Central memory CD8-positive, alpha-beta T cell (primary cell): ENCODE measurements at regions not wholly inside any gene's neighbourhood (a gene's known extent, or its start where the extent isn't known, plus 50 kb on each side); places are given as distances from the start of the nearest gene placed in this dataset.
"Not testable (repeated sequence)": the region's sequence is repeated elsewhere in the genome, so short reads cannot be mapped to it uniquely, and the experiment has no call there.

Experiments
- ATAC-seq: fragments of 150-1000 bp; cut with Tn5 transposase; replicated peaks from 2 replicates; pipeline ENCODE4 v1.10.0; 2022; ENCODE audit warnings: mild to moderate bottlenecking, moderate FRiP score, moderate number of reproducible peaks; ENCODE audit not compliant: poor library complexity, severe bottlenecking; ENCODE audit errors: extremely low read depth
- DNase-seq, 2 donors: peaks; one replicate each; pipeline ENCODE4 v3.0.0; 2021; ENCODE audit warnings: low spot score in 2 of 2
- H3K27ac Mint-ChIP-seq: one replicate; pipeline ENCODE4 v1.8.0; 2022; ENCODE audit warnings: low read depth, mild to moderate bottlenecking, moderate library complexity, mixed read lengths
- H3K27me3 Mint-ChIP-seq: one replicate; pipeline ENCODE4 v1.8.0; 2022; ENCODE audit warnings: mixed read lengths
- H3K36me3 Mint-ChIP-seq: one replicate; pipeline ENCODE4 v1.8.0; 2022; ENCODE audit warnings: mild to moderate bottlenecking, moderate library complexity, mixed read lengths; ENCODE audit not compliant: insufficient read depth
- H3K4me1 Mint-ChIP-seq: one replicate; pipeline ENCODE4 v1.8.0; 2022; ENCODE audit warnings: mixed read lengths
- H3K4me3 Mint-ChIP-seq: one replicate; pipeline ENCODE4 v1.8.0; 2022; ENCODE audit warnings: mild to moderate bottlenecking, moderate library complexity, mixed read lengths
- H3K9me3 Mint-ChIP-seq: one replicate; pipeline ENCODE4 v1.8.0; 2022; ENCODE audit warnings: mixed read lengths

- DNase-seq = no peak
- no peaks in the 10 kb centered on the region for H3K4me1 Mint-ChIP-seq
- H3K36me3 Mint-ChIP-seq = no peaks in the 10 kb centered on the region
- H3K27me3 Mint-ChIP-seq = no peaks in the 10 kb centered on the region
- H3K27ac Mint-ChIP-seq = no peak overlapping the region
- H3K4me3 Mint-ChIP-seq = no peak overlapping the region
- H3K9me3 Mint-ChIP-seq = peaks cover 22% of the 10 kb centered on the region
- ATAC-seq = no peak
These were observed 120.8 kb upstream of the CXXC4 start for GRCh38 chr4:104615496-104615895.

DNA sequence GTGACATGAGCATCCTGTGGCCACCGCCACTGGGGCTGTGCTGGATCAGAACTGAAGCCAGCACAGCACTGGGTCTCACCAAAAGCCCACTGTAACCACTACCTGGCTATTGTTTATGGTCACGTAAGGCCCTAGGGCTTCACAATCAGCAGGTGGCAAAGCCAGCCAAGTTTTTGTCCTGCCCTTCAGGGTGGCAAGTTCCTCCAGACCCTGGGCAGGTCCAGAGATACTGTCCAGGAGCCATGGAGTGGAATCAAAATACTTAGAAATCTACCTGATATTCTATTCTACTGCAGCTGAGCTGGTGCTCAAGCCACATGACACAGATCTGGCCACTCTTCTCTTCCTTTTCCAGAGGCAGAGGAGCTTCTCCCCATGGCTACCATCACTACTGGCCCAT, 121.2 kb upstream of the CXXC4 start:
- Mint-ChIP-seq H3K4me1 (no peaks in the 10 kb centered on the region), H3K9me3 (peaks cover 22% of the 10 kb centered on the region), H3K4me3 (no peak overlapping the region), H3K27ac (no peak overlapping the region), H3K36me3 (no peaks in the 10 kb centered on the region), H3K27me3 (no peaks in the 10 kb centered on the region)
- ATAC-seq (no peak), DNase-seq (no peak)

DNA sequence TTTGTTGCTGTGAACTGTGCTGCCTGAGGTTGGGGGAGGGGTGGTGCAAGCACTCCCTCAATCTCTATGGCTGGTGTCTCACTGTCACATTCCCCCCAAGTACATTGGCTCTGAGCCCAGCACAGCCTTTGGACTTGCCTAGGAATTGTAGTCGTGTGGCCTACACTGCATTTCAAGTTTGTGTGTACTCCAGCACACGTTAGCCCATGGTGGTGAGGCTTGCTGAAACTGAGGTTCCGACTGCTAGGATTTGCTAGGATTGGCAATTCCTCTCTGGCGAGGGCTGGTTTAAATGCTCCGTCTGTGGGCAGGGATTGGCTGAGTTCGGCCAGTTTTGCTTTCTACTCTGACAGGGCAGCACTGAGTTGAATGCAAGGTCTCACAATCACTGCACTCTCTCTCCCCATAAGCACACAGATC, 121.7 kb upstream of the CXXC4 start:
- peaks cover 22% of the 10 kb centered on the region for H3K9me3 Mint-ChIP-seq
- H3K4me1 Mint-ChIP-seq = no peaks in the 10 kb centered on the region
- no peaks in the 10 kb centered on the region for H3K36me3 Mint-ChIP-seq
- no peak overlapping the region for H3K4me3 Mint-ChIP-seq
- ATAC-seq (no peak), DNase-seq (no peak)
- no peaks in the 10 kb centered on the region for H3K27me3 Mint-ChIP-seq
- H3K27ac Mint-ChIP-seq = no peak overlapping the region

- no peak for ATAC-seq
- DNase-seq = no peak
- Mint-ChIP-seq H3K4me3 (no peak overlapping the region), H3K9me3 (peaks cover 6% of the 10 kb centered on the region), H3K4me1 (no peaks in the 10 kb centered on the region), H3K27me3 (no peaks in the 10 kb centered on the region), H3K36me3 (peaks cover 1% of the 10 kb centered on the region), H3K27ac (no peak overlapping the region)
These were observed 131.0 kb upstream of the CXXC4 start for GRCh38 chr4:104625706-104626105.

DNA sequence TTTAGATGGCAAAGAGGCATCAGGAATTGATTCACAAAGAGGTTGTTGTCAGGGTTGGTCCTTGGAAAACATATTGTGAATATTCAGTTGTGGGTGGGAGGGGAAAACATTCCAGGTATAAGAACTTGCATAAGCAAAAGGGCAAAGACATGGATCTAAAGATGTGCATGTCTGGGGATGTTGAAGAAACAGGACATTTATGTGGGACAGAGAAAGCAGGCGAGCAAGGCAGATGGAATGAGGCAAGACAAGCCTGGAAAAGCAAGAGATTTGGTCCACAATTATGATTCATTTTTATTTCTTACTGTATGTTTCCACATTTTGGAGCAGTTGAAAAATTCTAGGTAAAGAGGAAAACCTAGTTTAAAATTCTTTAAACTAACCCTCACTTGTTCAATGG, 134.9 kb upstream of the CXXC4 start:
- H3K4me3 Mint-ChIP-seq = no peak overlapping the region
- H3K4me1 Mint-ChIP-seq = no peaks in the 10 kb centered on the region
- no peak for DNase-seq
- no peaks in the 10 kb centered on the region for H3K9me3 Mint-ChIP-seq
- H3K27me3 Mint-ChIP-seq = no peaks in the 10 kb centered on the region
- ATAC-seq = no peak
- no peak overlapping the region for H3K27ac Mint-ChIP-seq
- H3K36me3 Mint-ChIP-seq = peaks cover 1% of the 10 kb centered on the region

DNA sequence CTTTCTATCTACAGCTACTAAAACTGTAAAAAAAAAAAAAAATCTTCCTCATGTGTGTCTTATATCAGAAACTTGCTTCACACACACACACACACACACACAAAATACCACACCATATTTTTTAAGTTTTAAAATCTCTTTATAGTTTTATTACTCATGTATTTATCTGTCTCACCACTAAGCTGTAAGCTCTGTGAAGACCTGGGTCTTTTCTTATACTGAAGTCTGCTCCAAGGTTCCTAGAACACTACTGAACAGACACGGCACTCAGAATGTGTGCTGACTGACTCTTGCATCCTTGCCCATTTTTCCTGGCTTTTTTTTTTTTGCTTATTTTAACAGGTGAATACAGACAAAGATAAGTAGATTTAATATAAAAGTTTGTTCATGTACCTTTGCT, 135.6 kb upstream of the CXXC4 start:
- no peak for ATAC-seq
- Mint-ChIP-seq H3K27ac (no peak overlapping the region), H3K4me3 (no peak overlapping the region), H3K36me3 (peaks cover 1% of the 10 kb centered on the region), H3K9me3 (no peaks in the 10 kb centered on the region), H3K4me1 (no peaks in the 10 kb centered on the region), H3K27me3 (no peaks in the 10 kb centered on the region)
- DNase-seq = no peak

DNA sequence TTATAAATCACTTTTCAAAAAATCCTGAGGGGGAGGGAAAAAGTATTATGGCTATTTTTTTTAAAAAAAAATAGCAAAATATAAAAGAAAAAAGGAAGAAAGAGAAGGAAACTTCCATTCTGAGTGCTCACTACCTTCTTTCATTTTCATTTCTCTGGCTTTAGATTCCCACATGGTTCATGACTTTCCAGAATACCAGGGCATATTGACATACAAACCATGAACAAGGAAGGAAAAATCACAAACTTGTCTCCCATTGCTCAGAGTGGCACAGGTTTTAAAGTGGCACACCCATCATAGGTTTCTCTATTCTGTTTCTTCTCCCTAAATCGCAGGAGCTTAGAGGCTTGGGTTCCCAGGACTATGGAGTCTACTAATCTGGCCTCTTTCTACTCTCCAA, 136.3 kb upstream of the CXXC4 start:
- Mint-ChIP-seq H3K36me3 (peaks cover 1% of the 10 kb centered on the region), H3K27ac (no peak overlapping the region), H3K27me3 (no peaks in the 10 kb centered on the region), H3K4me3 (no peak overlapping the region), H3K9me3 (no peaks in the 10 kb centered on the region), H3K4me1 (no peaks in the 10 kb centered on the region)
- DNase-seq (no peak), ATAC-seq (no peak)

GRCh38 chr4:104641418-104641817, 146.7 kb upstream of the CXXC4 start:
- no peaks in the 10 kb centered on the region for H3K4me1 Mint-ChIP-seq
- H3K27me3 Mint-ChIP-seq = no peaks in the 10 kb centered on the region
- no peak for DNase-seq
- no peaks in the 10 kb centered on the region for H3K36me3 Mint-ChIP-seq
- peaks cover 7% of the 10 kb centered on the region for H3K9me3 Mint-ChIP-seq
- no peak for ATAC-seq
- no peak overlapping the region for H3K4me3 Mint-ChIP-seq
- no peak overlapping the region for H3K27ac Mint-ChIP-seq

DNA sequence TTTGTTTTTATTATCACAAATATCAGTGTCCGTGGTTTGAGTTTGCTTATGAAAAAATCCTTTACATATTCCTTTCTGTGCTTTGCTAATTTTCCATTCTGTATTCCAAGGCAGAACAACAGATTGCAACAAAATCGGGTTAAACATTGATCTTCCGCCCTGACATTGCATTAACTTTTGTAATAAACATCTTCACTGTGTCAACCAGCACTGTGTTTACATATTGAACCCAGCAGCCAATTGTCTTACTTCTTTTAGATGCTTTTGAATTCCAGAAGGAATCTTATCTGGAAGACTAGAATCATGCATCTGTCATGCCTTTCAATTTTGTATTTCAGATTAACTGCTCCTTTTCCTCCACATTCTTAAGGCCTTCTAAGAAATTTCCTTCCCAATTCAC, 147.8 kb upstream of the CXXC4 start:
- peaks cover 8% of the 10 kb centered on the region for H3K9me3 Mint-ChIP-seq

GRCh38 chr4:104643805-104644204, 149.1 kb upstream of the CXXC4 start:
- Mint-ChIP-seq H3K9me3 (peaks cover 7% of the 10 kb centered on the region), H3K4me3 (no peak overlapping the region), H3K4me1 (no peaks in the 10 kb centered on the region), H3K27me3 (no peaks in the 10 kb centered on the region), H3K36me3 (no peaks in the 10 kb centered on the region), H3K27ac (no peak overlapping the region)
- DNase-seq (no peak), ATAC-seq (no peak)

More for the DNA sequence above, 147.8 kb upstream of the CXXC4 start:
- H3K36me3 Mint-ChIP-seq = no peaks in the 10 kb centered on the region
- H3K4me3 Mint-ChIP-seq = no peak overlapping the region
- DNase-seq (no peak), ATAC-seq (no peak)
- H3K27ac Mint-ChIP-seq = no peak overlapping the region
- no peaks in the 10 kb centered on the region for H3K27me3 Mint-ChIP-seq
- H3K4me1 Mint-ChIP-seq = no peaks in the 10 kb centered on the region

DNA sequence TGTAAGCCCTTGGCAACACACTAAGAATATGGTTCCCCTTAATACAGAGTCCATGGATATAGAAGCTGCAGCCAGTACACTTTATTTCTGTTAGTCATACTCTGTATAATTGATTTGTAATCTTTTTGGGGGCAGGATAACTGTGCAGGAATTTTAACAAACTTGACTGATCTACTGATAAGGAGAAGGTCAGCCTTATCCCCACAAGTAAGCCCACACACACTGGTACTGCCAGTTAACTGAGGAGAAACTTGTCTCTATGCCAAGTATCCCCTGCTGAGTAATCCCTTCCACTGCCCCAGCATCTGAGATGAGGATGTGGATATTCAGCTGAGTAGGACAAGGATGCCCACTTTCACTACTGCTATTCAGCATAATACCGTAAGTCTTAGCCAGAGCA, 154.9 kb upstream of the CXXC4 start:
- no peak for DNase-seq
- Mint-ChIP-seq H3K27me3 (no peaks in the 10 kb centered on the region), H3K4me1 (no peaks in the 10 kb centered on the region), H3K27ac (no peak overlapping the region), H3K9me3 (peaks cover 7% of the 10 kb centered on the region), H3K36me3 (no peaks in the 10 kb centered on the region), H3K4me3 (no peak overlapping the region)
- no peak for ATAC-seq

DNA sequence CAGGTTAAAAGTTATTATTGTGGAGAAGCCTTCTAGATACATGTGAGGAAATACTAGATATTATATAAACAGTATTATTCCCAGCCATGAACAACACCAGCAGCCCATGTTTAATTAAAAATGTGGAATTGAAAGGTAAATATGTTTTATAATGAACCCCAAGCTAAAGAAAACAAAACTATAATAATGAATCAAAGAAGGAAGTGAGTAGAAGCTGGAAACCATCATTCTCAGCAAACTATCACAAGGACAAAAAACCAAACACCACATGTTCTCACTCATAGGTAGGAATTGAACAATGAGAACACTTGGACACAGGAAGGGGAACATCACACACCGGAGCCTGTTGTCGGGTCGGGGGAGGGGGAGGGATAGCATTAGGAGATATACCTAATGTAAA, 167.6 kb upstream of the CXXC4 start:
- H3K9me3 Mint-ChIP-seq = peaks cover 12% of the 10 kb centered on the region
- H3K4me3 Mint-ChIP-seq, ATAC-seq, H3K4me1 Mint-ChIP-seq, H3K36me3 Mint-ChIP-seq, H3K27ac Mint-ChIP-seq, H3K27me3 Mint-ChIP-seq, DNase-seq: not testable (repeated sequence)

GRCh38 chr4:104677116-104677515, 182.4 kb upstream of the CXXC4 start:
- Mint-ChIP-seq H3K4me3 (no peak overlapping the region), H3K4me1 (no peaks in the 10 kb centered on the region), H3K9me3 (peaks cover 7% of the 10 kb centered on the region), H3K27ac (no peak overlapping the region), H3K27me3 (no peaks in the 10 kb centered on the region), H3K36me3 (no peaks in the 10 kb centered on the region)
- no peak for ATAC-seq
- no peak for DNase-seq

DNA sequence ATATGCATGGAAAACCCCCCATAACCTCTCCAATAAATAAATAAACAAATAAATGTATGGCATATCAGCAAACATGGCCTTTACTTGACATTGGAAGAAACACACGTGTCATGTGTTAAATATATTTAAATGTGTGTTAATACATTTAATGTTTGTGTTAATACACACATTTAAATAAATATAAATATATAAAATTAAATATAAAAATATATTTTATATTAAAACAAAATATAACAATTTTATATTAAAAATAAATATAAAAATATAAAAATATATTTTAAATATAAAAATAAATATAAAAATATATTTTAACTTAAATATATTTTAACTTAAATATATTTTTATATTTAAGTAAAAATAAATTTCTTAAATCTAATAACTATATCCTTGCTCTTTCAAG, 187.6 kb upstream of the CXXC4 start:
- Mint-ChIP-seq H3K27me3 (no peaks in the 10 kb centered on the region), H3K36me3 (no peaks in the 10 kb centered on the region), H3K4me1 (no peaks in the 10 kb centered on the region), H3K9me3 (peaks cover 6% of the 10 kb centered on the region), H3K27ac (no peak overlapping the region), H3K4me3 (no peak overlapping the region)
- ATAC-seq = no peak
- DNase-seq = no peak
